Liver (tissue), 8 donors: ENCODE measurements at regions not wholly inside any gene's neighbourhood (a gene's known extent, or its start where the extent isn't known, plus 50 kb on each side); places are given as distances from the start of the nearest gene placed in this dataset.

Experiments
- DNase-seq: peaks from one replicate; pipeline ENCODE4 v3.0.0-alpha.2; 2017; ENCODE audit warnings: low spot score
- H3K27ac ChIP-seq, 2 donors: one replicate each; pipeline ENCODE4 v1.7.0; 2013; ENCODE audit warnings: inconsistent platforms in 2 of 2, low read length in 2 of 2, control low read depth in 1 of 2, low read depth in 1 of 2, mild to moderate bottlenecking in 1 of 2
- H3K27me3 ChIP-seq, 4 donors: one replicate each; pipeline versions ENCODE4 v1.6.1 to v1.7.0; 2013; ENCODE audit warnings: low read length in 3 of 4, inconsistent platforms in 1 of 4, mild to moderate bottlenecking in 1 of 4, moderate library complexity in 1 of 4; ENCODE audit not compliant: control insufficient read depth in 4 of 4, insufficient read depth in 4 of 4
- H3K36me3 ChIP-seq, 4 donors: one replicate each; pipeline versions ENCODE4 v1.6.1 to v1.7.0; 2013; ENCODE audit warnings: low read length in 3 of 4, mild to moderate bottlenecking in 3 of 4, low read depth in 1 of 4, moderate library complexity in 1 of 4; ENCODE audit not compliant: control insufficient read depth in 4 of 4, insufficient read depth in 3 of 4
- H3K4me1 ChIP-seq, 4 donors: one replicate each; pipeline versions ENCODE4 v1.6.1 to v1.7.0; 2013; ENCODE audit warnings: low read length in 3 of 4, mild to moderate bottlenecking in 3 of 4, moderate library complexity in 1 of 4; ENCODE audit not compliant: control insufficient read depth in 4 of 4, insufficient read depth in 4 of 4
- H3K4me3 ChIP-seq, 3 donors: one replicate each; pipeline versions ENCODE4 v1.6.1 to v1.7.0; 2013; ENCODE audit warnings: low read length in 3 of 3, control low read depth in 1 of 3, low read depth in 1 of 3, mild to moderate bottlenecking in 1 of 3
- H3K9ac ChIP-seq, 2 donors: one replicate each; pipeline ENCODE4 v1.7.0; 2013; ENCODE audit warnings: low read length in 2 of 2, mild to moderate bottlenecking in 2 of 2, moderate library complexity in 2 of 2, control low read depth in 1 of 2, low read depth in 1 of 2
- H3K9me3 ChIP-seq, 4 donors: one replicate each; pipeline versions ENCODE4 v1.6.1 to v1.7.0; 2013; ENCODE audit warnings: low read length in 3 of 4; ENCODE audit not compliant: control insufficient read depth in 4 of 4
- ATF3 ChIP-seq: IDR thresholded peaks from 2 replicates; pipeline ENCODE4 v1.6.1; 2016; ENCODE audit warnings: antibody characterized with exemption
- CTCF ChIP-seq: fragments of 150-350 bp; IDR thresholded peaks from 2 replicates; pipeline ENCODE4 v1.5.1; 2017; ENCODE audit warnings: improper control_type of control experiment, low read depth, low read length; ENCODE audit not compliant: missing input control
- EGR1 ChIP-seq, 2 donors: IDR thresholded peaks; 2 replicates each; pipeline ENCODE4 v1.6.1; 2016 to 2018; ENCODE audit warnings: antibody characterized with exemption in 2 of 2, low read depth in 2 of 2
- FOXA1 ChIP-seq: IDR thresholded peaks from 2 replicates; pipeline ENCODE4 v1.6.1; 2016; ENCODE audit warnings: antibody characterized with exemption
- FOXA2 ChIP-seq: IDR thresholded peaks from 2 replicates; pipeline ENCODE4 v1.6.1; 2016; ENCODE audit warnings: antibody characterized with exemption
- GABPA ChIP-seq, 2 donors: IDR thresholded peaks in 1 of 2; conservative IDR thresholded peaks in 1 of 2; 2 replicates each; pipeline ENCODE4 v1.6.1; 2016; ENCODE audit warnings: antibody characterized with exemption in 2 of 2, mild to moderate bottlenecking in 1 of 2, moderate library complexity in 1 of 2
- HNF4A ChIP-seq, 2 donors: conservative IDR thresholded peaks; 2 replicates each; pipeline ENCODE4 v1.6.1; 2016; ENCODE audit warnings: antibody characterized with exemption in 2 of 2, mild to moderate bottlenecking in 2 of 2
- HNF4G ChIP-seq: IDR thresholded peaks from 2 replicates; pipeline ENCODE4 v1.6.1; 2016; ENCODE audit warnings: antibody characterized with exemption
- JUND ChIP-seq, 2 donors: IDR thresholded peaks; 2 replicates each; pipeline ENCODE4 v1.6.1; 2016; ENCODE audit warnings: antibody characterized with exemption in 2 of 2
- NR2F2 ChIP-seq: IDR thresholded peaks from 2 replicates; pipeline ENCODE4 v1.6.1; 2016; ENCODE audit warnings: antibody characterized with exemption
- RAD21 ChIP-seq, 2 donors: IDR thresholded peaks; 2 replicates each; pipeline ENCODE4 v1.6.1; 2016; ENCODE audit warnings: antibody characterized with exemption in 2 of 2, mild to moderate bottlenecking in 2 of 2
- RXRA ChIP-seq, 2 donors: IDR thresholded peaks; 2 replicates each; pipeline ENCODE4 v1.6.1; 2017 to 2018; ENCODE audit warnings: antibody characterized with exemption in 2 of 2, mild to moderate bottlenecking in 1 of 2
- SP1 ChIP-seq: IDR thresholded peaks from 2 replicates; pipeline ENCODE4 v1.6.1; 2018; ENCODE audit warnings: antibody characterized with exemption, mild to moderate bottlenecking
- TAF1 ChIP-seq: conservative IDR thresholded peaks from 2 replicates; pipeline ENCODE4 v1.6.1; 2016; ENCODE audit warnings: antibody characterized with exemption, mild to moderate bottlenecking
- YY1 ChIP-seq: IDR thresholded peaks from 2 replicates; pipeline ENCODE4 v1.6.1; 2016; ENCODE audit warnings: antibody characterized with exemption, mild to moderate bottlenecking
- ZBTB33 ChIP-seq: IDR thresholded peaks from 2 replicates; pipeline ENCODE4 v1.6.1; 2016; ENCODE audit warnings: antibody characterized with exemption
- WGBS: extraction: QIAGEN DNeasy Blood & Tissue Kit; methylation state at CpG from one replicate; pipeline ENCODE4 v1.1.7; 2013; 5-methylcytosine and 5-hydroxymethylcytosine counted together
- TF ChIP-seq, protein P1 (sequence below): IDR thresholded peaks from 2 replicates; pipeline ENCODE4 v1.6.1; 2016; ENCODE audit warnings: antibody characterized with exemption
- TF ChIP-seq, protein P2 (sequence below): IDR thresholded peaks from 2 replicates; pipeline ENCODE4 v1.6.1; 2016; ENCODE audit warnings: antibody characterized with exemption, mild to moderate bottlenecking
- donor health status: healthy.
- donor health status: healthy.
- donor health status: healthy.
- donor health status: healthy.
- donor health status: healthy.

DNA sequence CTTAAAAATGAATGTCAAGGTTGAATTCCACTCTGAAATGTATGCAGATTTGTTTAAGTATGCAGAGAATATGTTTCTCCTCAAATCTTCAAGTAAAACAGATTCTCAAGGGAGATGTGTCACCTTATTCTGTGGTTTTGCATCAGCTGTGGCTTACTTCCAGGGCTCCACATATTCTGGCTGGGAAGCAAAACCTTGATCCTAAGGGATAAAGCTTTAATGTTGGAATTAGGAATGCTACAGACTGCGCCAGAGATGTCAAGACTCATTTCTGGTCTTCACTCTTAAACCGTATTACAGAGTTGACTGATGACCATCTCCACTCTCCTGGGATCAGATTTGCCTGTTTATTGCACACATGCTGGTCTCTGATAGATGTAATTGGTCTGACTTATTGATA, 143.9 kb upstream of the DIPK2B start:
- Histone ChIP-seq H3K36me3 (no peaks in the 10 kb centered on the region), H3K4me1 (no peaks in the 10 kb centered on the region), H3K27me3 (no peaks in the 10 kb centered on the region), H3K4me3 (no peak overlapping the region), H3K9me3 (peaks cover 0 to 4% (median 0%) of the 10 kb centered on the region in 4 donors), H3K27ac (no peak overlapping the region), H3K9ac (no peak overlapping the region)
- WGBS: 94% methylated on average over 2 of the region's 2 CpGs
- no peak for TF ChIP-seq HNF4G
- TF ChIP-seq TAF1: no peak
- TF ChIP-seq HNF4A (conservative IDR thresholded peaks at IDR 0.05): no peak
- no peak for TF ChIP-seq EGR1 (IDR thresholded peaks at IDR 0.05; ENCODE audit: low read depth in 2 of 2)
- TF ChIP-seq, protein P1, sequence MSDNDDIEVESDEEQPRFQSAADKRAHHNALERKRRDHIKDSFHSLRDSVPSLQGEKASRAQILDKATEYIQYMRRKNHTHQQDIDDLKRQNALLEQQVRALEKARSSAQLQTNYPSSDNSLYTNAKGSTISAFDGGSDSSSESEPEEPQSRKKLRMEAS: no peak
- TF ChIP-seq ATF3: no peak
- TF ChIP-seq ZBTB33: no peak
- TF ChIP-seq FOXA1: no peak
- no peak for TF ChIP-seq FOXA2
- no peak for TF ChIP-seq RAD21 (IDR thresholded peaks at IDR 0.05)
- TF ChIP-seq YY1: no peak
- no peak for TF ChIP-seq RXRA (IDR thresholded peaks at IDR 0.05)
- no peak for TF ChIP-seq JUND (IDR thresholded peaks at IDR 0.05)
- TF ChIP-seq SP1: no peak
- TF ChIP-seq, protein P2, sequence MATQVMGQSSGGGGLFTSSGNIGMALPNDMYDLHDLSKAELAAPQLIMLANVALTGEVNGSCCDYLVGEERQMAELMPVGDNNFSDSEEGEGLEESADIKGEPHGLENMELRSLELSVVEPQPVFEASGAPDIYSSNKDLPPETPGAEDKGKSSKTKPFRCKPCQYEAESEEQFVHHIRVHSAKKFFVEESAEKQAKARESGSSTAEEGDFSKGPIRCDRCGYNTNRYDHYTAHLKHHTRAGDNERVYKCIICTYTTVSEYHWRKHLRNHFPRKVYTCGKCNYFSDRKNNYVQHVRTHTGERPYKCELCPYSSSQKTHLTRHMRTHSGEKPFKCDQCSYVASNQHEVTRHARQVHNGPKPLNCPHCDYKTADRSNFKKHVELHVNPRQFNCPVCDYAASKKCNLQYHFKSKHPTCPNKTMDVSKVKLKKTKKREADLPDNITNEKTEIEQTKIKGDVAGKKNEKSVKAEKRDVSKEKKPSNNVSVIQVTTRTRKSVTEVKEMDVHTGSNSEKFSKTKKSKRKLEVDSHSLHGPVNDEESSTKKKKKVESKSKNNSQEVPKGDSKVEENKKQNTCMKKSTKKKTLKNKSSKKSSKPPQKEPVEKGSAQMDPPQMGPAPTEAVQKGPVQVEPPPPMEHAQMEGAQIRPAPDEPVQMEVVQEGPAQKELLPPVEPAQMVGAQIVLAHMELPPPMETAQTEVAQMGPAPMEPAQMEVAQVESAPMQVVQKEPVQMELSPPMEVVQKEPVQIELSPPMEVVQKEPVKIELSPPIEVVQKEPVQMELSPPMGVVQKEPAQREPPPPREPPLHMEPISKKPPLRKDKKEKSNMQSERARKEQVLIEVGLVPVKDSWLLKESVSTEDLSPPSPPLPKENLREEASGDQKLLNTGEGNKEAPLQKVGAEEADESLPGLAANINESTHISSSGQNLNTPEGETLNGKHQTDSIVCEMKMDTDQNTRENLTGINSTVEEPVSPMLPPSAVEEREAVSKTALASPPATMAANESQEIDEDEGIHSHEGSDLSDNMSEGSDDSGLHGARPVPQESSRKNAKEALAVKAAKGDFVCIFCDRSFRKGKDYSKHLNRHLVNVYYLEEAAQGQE: no peak
- no peak for TF ChIP-seq CTCF
- no peak for DNase-seq

DNA sequence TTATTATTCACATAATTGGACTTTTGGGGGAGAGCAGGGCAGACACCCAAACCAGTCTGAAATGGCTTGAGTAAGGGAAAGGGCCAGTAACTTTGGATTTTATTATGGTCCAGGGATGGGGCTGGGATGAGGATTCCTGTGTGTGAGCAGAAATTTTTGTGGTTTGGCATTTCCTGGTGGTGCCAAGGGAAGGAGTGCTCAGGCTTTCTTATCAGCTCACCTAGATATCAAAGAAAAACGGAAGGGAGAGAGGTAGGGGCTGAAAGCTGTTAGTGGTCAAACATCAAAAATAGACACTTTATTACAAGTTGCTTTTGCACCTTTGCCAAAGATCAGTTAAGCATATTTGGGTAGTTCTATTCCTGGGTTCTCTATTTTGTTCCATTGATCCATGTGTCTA, 128.5 kb upstream of the DIPK2B start:
- Histone ChIP-seq H3K27me3 (peaks cover 0 to 9% (median 0%) of the 10 kb centered on the region in 4 donors), H3K4me1 (no peaks in the 10 kb centered on the region), H3K36me3 (no peaks in the 10 kb centered on the region), H3K9me3 (no peaks in the 10 kb centered on the region), H3K27ac (no peak overlapping the region), H3K9ac (no peak overlapping the region), H3K4me3 (no peak overlapping the region)
- DNase-seq: no peak
- WGBS: 63% methylated on average over 1 of the region's 1 CpG
- TF ChIP-seq ATF3 (no peak), NR2F2 (no peak), JUND (IDR thresholded peaks at IDR 0.05) (no peak), HNF4A (conservative IDR thresholded peaks at IDR 0.05) (no peak), YY1 (no peak), FOXA2 (no peak), FOXA1 (no peak), HNF4G (no peak), ZBTB33 (no peak), RAD21 (IDR thresholded peaks at IDR 0.05) (no peak), RXRA (IDR thresholded peaks at IDR 0.05) (no peak), GABPA (IDR thresholded peaks at IDR 0.05 in 1 of 2, conservative IDR thresholded peaks at IDR 0.05 in 1 of 2) (no peak), TAF1 (no peak), SP1 (no peak)
- TF ChIP-seq, protein P2: no peak
